22Rv1 (cell line): ENCODE measurements at regions not wholly inside any gene's neighbourhood (a gene's known extent, or its start where the extent isn't known, plus 50 kb on each side); places are given as distances from the start of the nearest gene placed in this dataset.
"Not testable (repeated sequence)": the region's sequence is repeated elsewhere in the genome, so short reads cannot be mapped to it uniquely, and the experiment has no call there.

Source experiments
- CTCF ChIP-seq: fragments of 450-650 bp; IDR thresholded peaks from 2 replicates; pipeline ENCODE4 v1.5.1; 2017; ENCODE audit warnings: mild to moderate bottlenecking
- ZFX ChIP-seq: fragments of 450-650 bp; IDR thresholded peaks from 2 replicates; pipeline ENCODE4 v1.6.1; 2017; ENCODE audit warnings: antibody characterized with exemption, borderline replicate concordance

- not testable (repeated sequence) for TF ChIP-seq CTCF, ZFX
Measured at GRCh38 chr1:148426385-148426784, 56.7 kb downstream of the PPIAL4G start.
